HEK293 (cell line): ENCODE measurements at regions not wholly inside any gene's neighbourhood (a gene's known extent, or its start where the extent isn't known, plus 50 kb on each side); places are given as distances from the start of the nearest gene placed in this dataset.
"Not testable (repeated sequence)": the region's sequence is repeated elsewhere in the genome, so short reads cannot be mapped to it uniquely, and the experiment has no call there.

Experiments
- CTCF ChIA-PET: fragments of 350-600 bp; formaldehyde crosslinking; extraction: SDS; loops from one replicate; lab custom pipeline; 2021; ENCODE audit warnings: antibody characterized with exemption; lab: Yijun Ruan, JAX
- POLR2A ChIA-PET: fragments of 300-600 bp; formaldehyde crosslinking; extraction: SDS; loops from one replicate; lab custom pipeline; 2020; ENCODE audit warnings: antibody characterized with exemption, inconsistent platforms; lab: Yijun Ruan, JAX
- H3K27ac ChIP-seq: fragments of 200-500 bp; sonication (Bioruptor generic); 2 replicates; pipeline ENCODE4 v1.5.1; 2014; ENCODE audit warnings: low read depth, low read length, control low read depth, inconsistent platforms; ENCODE audit errors: extremely low read depth
- H3K36me3 ChIP-seq, 2 experiments: fragments of 200-500 bp in 1 of 2; sonication (Bioruptor generic) in 1 of 2; 1 replicate in 1 of 2; 2 replicates in 1 of 2; pipeline ENCODE4 v1.5.1; 2014 to 2017; ENCODE audit warnings: inconsistent platforms in 2 of 2, low read length in 2 of 2; ENCODE audit not compliant: control insufficient read depth in 2 of 2, insufficient read depth in 1 of 2
- H3K4me1 ChIP-seq: fragments of 200-500 bp; sonication (Bioruptor generic); 2 replicates; pipeline ENCODE4 v1.5.1; 2014; ENCODE audit warnings: mild to moderate bottlenecking, low read length, inconsistent platforms; ENCODE audit not compliant: control insufficient read depth, insufficient read depth
- H3K4me3 ChIP-seq: 2 replicates; pipeline ENCODE4 v1.5.1; 2011; ENCODE audit warnings: low read depth, mild to moderate bottlenecking, control low read depth, low read length, moderate library complexity
- H3K9me3 ChIP-seq: fragments of 200-500 bp; sonication (Bioruptor generic); 2 replicates; pipeline ENCODE4 v1.5.1; 2014; ENCODE audit warnings: low read depth, low read length, inconsistent platforms; ENCODE audit not compliant: control insufficient read depth, insufficient read depth
- OVOL3 ChIP-seq: fragments of 450-650 bp; formaldehyde crosslinking; IDR thresholded peaks from 2 replicates; pipeline ENCODE4 v1.5.1; 2016; ENCODE audit warnings: missing biosample characterization, missing genetic modification characterization
- ZBTB20 ChIP-seq: fragments of 450-650 bp; formaldehyde crosslinking; IDR thresholded peaks from 2 replicates; pipeline ENCODE4 v1.5.1; 2016; ENCODE audit warnings: missing biosample characterization, missing genetic modification characterization
- ZBTB8A ChIP-seq: fragments of 450-650 bp; formaldehyde crosslinking; IDR thresholded peaks from 2 replicates; pipeline ENCODE4 v1.5.1; 2016; ENCODE audit warnings: missing biosample characterization, missing genetic modification characterization
- ZFHX2 ChIP-seq: fragments of 450-650 bp; formaldehyde crosslinking; conservative IDR thresholded peaks from 2 replicates; pipeline ENCODE4 v1.5.1; 2016; ENCODE audit warnings: missing biosample characterization, missing genetic modification characterization
- ZNF140 ChIP-seq: fragments of 450-650 bp; formaldehyde crosslinking; IDR thresholded peaks from 2 replicates; pipeline ENCODE4 v1.5.1; 2016; ENCODE audit warnings: missing biosample characterization, missing genetic modification characterization
- ZNF202 ChIP-seq: fragments of 450-650 bp; formaldehyde crosslinking; IDR thresholded peaks from 2 replicates; pipeline ENCODE4 v1.5.1; 2016; ENCODE audit warnings: missing biosample characterization, missing genetic modification characterization, borderline replicate concordance
- ZNF248 ChIP-seq: fragments of 450-650 bp; formaldehyde crosslinking; IDR thresholded peaks from 2 replicates; pipeline ENCODE4 v1.5.1; 2017; ENCODE audit warnings: missing biosample characterization, missing genetic modification characterization
- ZNF311 ChIP-seq: fragments of 450-650 bp; formaldehyde crosslinking; IDR thresholded peaks from 2 replicates; pipeline ENCODE4 v1.5.1; 2017; ENCODE audit warnings: missing biosample characterization, missing genetic modification characterization, borderline replicate concordance
- ZNF394 ChIP-seq: fragments of 450-650 bp; formaldehyde crosslinking; IDR thresholded peaks from 2 replicates; pipeline ENCODE4 v1.5.1; 2016; ENCODE audit warnings: missing biosample characterization, missing genetic modification characterization, mild to moderate bottlenecking, moderate library complexity, borderline replicate concordance
- ZNF426 ChIP-seq: fragments of 450-650 bp; formaldehyde crosslinking; IDR thresholded peaks from 2 replicates; pipeline ENCODE4 v1.5.1; 2017; ENCODE audit warnings: missing biosample characterization, missing genetic modification characterization, mild to moderate bottlenecking, inconsistent platforms, moderate library complexity
- ZNF514 ChIP-seq: fragments of 450-650 bp; formaldehyde crosslinking; IDR thresholded peaks from 2 replicates; pipeline ENCODE4 v1.5.1; 2016; ENCODE audit warnings: missing biosample characterization, missing genetic modification characterization
- ZNF555 ChIP-seq: fragments of 450-650 bp; formaldehyde crosslinking; conservative IDR thresholded peaks from 2 replicates; pipeline ENCODE4 v1.5.1; 2017; ENCODE audit warnings: missing biosample characterization, mild to moderate bottlenecking, missing genetic modification characterization, inconsistent platforms
- ZNF600 ChIP-seq: fragments of 450-650 bp; formaldehyde crosslinking; IDR thresholded peaks from 2 replicates; pipeline ENCODE4 v1.5.1; 2016; ENCODE audit warnings: missing biosample characterization, missing genetic modification characterization
- TF ChIP-seq, protein P1 (sequence below): fragments of 450-650 bp; formaldehyde crosslinking; conservative IDR thresholded peaks from 2 replicates; pipeline ENCODE4 v1.5.1; 2016; ENCODE audit warnings: low read depth, missing biosample characterization, missing genetic modification characterization
- TF ChIP-seq, protein P2 (sequence below): fragments of 450-650 bp; formaldehyde crosslinking; IDR thresholded peaks from 2 replicates; pipeline ENCODE4 v1.5.1; 2016; ENCODE audit warnings: missing biosample characterization, missing genetic modification characterization
- TF ChIP-seq, protein P3 (sequence below): fragments of 450-650 bp; formaldehyde crosslinking; conservative IDR thresholded peaks from 2 replicates; pipeline ENCODE4 v1.5.1; 2016; ENCODE audit warnings: low read depth, missing biosample characterization, missing genetic modification characterization

DNA sequence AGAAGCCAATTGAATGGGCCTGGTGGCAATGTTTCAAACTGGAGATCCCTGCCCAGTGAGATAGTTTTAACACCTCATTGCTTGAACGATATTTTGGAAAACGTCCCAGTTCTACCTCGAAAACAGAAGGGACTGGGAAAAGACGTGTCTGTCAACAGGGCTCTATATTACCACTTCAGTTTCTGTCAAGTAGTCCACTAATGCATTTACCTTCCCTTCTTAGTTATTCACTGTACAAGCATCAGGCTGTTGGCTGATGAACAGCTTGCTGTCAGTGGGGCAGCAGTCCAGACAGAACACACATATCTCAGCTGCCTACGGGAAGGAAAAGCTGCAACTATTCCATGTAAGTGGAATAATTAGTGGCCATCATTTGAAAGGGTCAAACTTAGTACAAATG, 794.7 kb upstream of the GBE1 start (continued):
- TF ChIP-seq OVOL3 (tag by site-specific recombination), result no peak
- no peak for TF ChIP-seq ZBTB20 (tag by site-specific recombination)
- no peak for TF ChIP-seq ZFHX2
- TF ChIP-seq ZNF248 (tag by site-specific recombination), result no peak
- no peak for TF ChIP-seq ZNF600
- TF ChIP-seq ZNF394 (tag by site-specific recombination), result no peak
- no peak for TF ChIP-seq ZNF311 (tag by site-specific recombination)
- no peak for TF ChIP-seq ZNF426 (tag by site-specific recombination)
- no peak for TF ChIP-seq ZNF514 (tag by site-specific recombination)
- TF ChIP-seq, all 188 proteins: peak for 0

DNA sequence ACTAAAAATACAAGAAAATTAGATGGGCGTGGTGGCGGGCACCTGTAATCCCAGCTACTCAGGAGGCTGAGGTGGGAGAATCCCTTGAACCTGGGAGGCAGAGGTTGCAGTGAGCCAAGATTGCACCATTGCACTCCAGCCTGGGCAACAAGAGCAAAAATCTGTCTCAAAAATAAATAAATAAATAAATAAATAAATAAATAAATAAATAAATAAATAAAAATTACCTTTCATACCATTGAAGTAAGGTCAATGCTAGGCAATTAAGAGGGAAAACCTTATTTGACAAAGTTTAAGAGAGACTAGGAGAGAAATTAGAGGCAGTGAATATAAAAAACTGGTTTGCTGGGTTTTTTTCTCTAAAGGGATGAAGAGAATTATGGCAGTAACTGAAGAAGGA, 781.1 kb upstream of the GBE1 start:
- H3K4me1 ChIP-seq, H3K36me3 ChIP-seq, H3K4me3 ChIP-seq, H3K9me3 ChIP-seq, H3K27ac ChIP-seq, POLR2A ChIA-PET: not testable (repeated sequence)
- peak; percentile 58 for TF ChIP-seq ZNF426 (tag by site-specific recombination)
- peak; percentile 75; the same call in 1 of the 2 replicates for TF ChIP-seq ZNF394 (tag by site-specific recombination)
- TF ChIP-seq, protein P1, sequence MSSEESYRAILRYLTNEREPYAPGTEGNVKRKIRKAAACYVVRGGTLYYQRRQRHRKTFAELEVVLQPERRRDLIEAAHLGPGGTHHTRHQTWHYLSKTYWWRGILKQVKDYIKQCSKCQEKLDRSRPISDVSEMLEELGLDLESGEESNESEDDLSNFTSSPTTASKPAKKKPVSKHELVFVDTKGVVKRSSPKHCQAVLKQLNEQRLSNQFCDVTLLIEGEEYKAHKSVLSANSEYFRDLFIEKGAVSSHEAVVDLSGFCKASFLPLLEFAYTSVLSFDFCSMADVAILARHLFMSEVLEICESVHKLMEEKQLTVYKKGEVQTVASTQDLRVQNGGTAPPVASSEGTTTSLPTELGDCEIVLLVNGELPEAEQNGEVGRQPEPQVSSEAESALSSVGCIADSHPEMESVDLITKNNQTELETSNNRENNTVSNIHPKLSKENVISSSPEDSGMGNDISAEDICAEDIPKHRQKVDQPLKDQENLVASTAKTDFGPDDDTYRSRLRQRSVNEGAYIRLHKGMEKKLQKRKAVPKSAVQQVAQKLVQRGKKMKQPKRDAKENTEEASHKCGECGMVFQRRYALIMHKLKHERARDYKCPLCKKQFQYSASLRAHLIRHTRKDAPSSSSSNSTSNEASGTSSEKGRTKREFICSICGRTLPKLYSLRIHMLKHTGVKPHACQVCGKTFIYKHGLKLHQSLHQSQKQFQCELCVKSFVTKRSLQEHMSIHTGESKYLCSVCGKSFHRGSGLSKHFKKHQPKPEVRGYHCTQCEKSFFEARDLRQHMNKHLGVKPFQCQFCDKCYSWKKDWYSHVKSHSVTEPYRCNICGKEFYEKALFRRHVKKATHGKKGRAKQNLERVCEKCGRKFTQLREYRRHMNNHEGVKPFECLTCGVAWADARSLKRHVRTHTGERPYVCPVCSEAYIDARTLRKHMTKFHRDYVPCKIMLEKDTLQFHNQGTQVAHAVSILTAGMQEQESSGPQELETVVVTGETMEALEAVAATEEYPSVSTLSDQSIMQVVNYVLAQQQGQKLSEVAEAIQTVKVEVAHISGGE (tag by site-specific recombination), result peak; percentile 56
- TF ChIP-seq, protein P2, sequence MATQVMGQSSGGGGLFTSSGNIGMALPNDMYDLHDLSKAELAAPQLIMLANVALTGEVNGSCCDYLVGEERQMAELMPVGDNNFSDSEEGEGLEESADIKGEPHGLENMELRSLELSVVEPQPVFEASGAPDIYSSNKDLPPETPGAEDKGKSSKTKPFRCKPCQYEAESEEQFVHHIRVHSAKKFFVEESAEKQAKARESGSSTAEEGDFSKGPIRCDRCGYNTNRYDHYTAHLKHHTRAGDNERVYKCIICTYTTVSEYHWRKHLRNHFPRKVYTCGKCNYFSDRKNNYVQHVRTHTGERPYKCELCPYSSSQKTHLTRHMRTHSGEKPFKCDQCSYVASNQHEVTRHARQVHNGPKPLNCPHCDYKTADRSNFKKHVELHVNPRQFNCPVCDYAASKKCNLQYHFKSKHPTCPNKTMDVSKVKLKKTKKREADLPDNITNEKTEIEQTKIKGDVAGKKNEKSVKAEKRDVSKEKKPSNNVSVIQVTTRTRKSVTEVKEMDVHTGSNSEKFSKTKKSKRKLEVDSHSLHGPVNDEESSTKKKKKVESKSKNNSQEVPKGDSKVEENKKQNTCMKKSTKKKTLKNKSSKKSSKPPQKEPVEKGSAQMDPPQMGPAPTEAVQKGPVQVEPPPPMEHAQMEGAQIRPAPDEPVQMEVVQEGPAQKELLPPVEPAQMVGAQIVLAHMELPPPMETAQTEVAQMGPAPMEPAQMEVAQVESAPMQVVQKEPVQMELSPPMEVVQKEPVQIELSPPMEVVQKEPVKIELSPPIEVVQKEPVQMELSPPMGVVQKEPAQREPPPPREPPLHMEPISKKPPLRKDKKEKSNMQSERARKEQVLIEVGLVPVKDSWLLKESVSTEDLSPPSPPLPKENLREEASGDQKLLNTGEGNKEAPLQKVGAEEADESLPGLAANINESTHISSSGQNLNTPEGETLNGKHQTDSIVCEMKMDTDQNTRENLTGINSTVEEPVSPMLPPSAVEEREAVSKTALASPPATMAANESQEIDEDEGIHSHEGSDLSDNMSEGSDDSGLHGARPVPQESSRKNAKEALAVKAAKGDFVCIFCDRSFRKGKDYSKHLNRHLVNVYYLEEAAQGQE (tag by site-specific recombination), result 0 out of 2 replicates have a peak, but pooled peaks have one; percentile 34
- TF ChIP-seq, protein P3, sequence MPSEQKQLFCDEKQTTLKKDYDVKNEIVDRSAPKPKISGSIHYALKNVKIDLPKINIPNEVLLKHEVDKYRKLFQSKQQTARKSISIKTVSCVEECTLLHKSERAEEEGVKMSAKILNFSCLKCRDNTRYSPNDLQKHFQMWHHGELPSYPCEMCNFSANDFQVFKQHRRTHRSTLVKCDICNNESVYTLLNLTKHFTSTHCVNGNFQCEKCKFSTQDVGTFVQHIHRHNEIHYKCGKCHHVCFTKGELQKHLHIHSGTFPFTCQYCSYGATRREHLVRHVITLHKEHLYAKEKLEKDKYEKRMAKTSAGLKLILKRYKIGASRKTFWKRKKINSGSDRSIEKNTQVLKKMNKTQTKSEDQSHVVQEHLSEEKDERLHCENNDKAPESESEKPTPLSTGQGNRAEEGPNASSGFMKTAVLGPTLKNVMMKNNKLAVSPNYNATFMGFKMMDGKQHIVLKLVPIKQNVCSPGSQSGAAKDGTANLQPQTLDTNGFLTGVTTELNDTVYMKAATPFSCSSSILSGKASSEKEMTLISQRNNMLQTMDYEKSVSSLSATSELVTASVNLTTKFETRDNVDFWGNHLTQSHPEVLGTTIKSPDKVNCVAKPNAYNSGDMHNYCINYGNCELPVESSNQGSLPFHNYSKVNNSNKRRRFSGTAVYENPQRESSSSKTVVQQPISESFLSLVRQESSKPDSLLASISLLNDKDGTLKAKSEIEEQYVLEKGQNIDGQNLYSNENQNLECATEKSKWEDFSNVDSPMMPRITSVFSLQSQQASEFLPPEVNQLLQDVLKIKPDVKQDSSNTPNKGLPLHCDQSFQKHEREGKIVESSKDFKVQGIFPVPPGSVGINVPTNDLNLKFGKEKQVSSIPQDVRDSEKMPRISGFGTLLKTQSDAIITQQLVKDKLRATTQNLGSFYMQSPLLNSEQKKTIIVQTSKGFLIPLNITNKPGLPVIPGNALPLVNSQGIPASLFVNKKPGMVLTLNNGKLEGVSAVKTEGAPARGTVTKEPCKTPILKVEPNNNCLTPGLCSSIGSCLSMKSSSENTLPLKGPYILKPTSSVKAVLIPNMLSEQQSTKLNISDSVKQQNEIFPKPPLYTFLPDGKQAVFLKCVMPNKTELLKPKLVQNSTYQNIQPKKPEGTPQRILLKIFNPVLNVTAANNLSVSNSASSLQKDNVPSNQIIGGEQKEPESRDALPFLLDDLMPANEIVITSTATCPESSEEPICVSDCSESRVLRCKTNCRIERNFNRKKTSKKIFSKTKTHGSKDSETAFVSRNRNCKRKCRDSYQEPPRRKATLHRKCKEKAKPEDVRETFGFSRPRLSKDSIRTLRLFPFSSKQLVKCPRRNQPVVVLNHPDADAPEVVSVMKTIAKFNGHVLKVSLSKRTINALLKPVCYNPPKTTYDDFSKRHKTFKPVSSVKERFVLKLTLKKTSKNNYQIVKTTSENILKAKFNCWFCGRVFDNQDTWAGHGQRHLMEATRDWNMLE (tag by site-specific recombination), result peak; percentile 68
- peak; percentile 16; the same call in 1 of the 2 replicates for TF ChIP-seq ZNF202 (tag by site-specific recombination)
- peak; percentile 37; the same call in 1 of the 2 replicates for TF ChIP-seq ZNF140 (tag by site-specific recombination)
- TF ChIP-seq ZNF555, result peak; percentile 52
- peak; percentile 53; the same call in 1 of the 2 replicates for TF ChIP-seq ZBTB8A (tag by site-specific recombination)
- CTCF ChIA-PET, result interaction anchor here (0.8 kb wide), 1 partner anchor 55 kb away, joined by 3 read pairs; no protein-coding TSS in a partner anchor
